Natural killer cell treated with Interleukin-12 subunit alpha and Interleukin-12 subunit beta and Interleukin-15 and Interleukin-18, amount 100 ng/mL, for 72 hours (primary cell): ENCODE measurements at regions not wholly inside any gene's neighbourhood (a gene's known extent, or its start where the extent isn't known, plus 50 kb on each side); places are given as distances from the start of the nearest gene placed in this dataset.

Experiments used
- ATAC-seq, 2 donors: fragments of 150-1000 bp; cut with Tn5 transposase in 1 of 2; sonication (Bioruptor Pico), chemical (Tn5 transposase) in 1 of 2; 2 replicates each; pipeline ENCODE4 v1.10.0; 2021
- DNase-seq: peaks from one replicate; pipeline ENCODE4 v3.0.0; 2022; ENCODE audit warnings: low spot score
- H3K27ac Mint-ChIP-seq, 2 donors: 1 replicate in 1 of 2; 2 replicates in 1 of 2; pipeline ENCODE4 v1.8.0; 2022; ENCODE audit warnings: mixed read lengths in 2 of 2, mild to moderate bottlenecking in 1 of 2, moderate library complexity in 1 of 2
- H3K27me3 Mint-ChIP-seq, 2 donors: 1 replicate in 1 of 2; 2 replicates in 1 of 2; pipeline ENCODE4 v1.8.0; 2022; ENCODE audit warnings: mixed read lengths in 2 of 2
- H3K36me3 Mint-ChIP-seq: one replicate; pipeline ENCODE4 v1.8.0; 2022; ENCODE audit warnings: mixed read lengths
- H3K4me1 Mint-ChIP-seq, 2 donors: 1 replicate in 1 of 2; 2 replicates in 1 of 2; pipeline ENCODE4 v1.8.0; 2022; ENCODE audit warnings: low read depth in 2 of 2, mixed read lengths in 2 of 2, mild to moderate bottlenecking in 1 of 2
- H3K4me3 Mint-ChIP-seq: one replicate; pipeline ENCODE4 v1.8.0; 2022; ENCODE audit warnings: mixed read lengths
- H3K9me3 Mint-ChIP-seq: 2 replicates; pipeline ENCODE4 v1.8.0; 2022; ENCODE audit warnings: mixed read lengths

DNA sequence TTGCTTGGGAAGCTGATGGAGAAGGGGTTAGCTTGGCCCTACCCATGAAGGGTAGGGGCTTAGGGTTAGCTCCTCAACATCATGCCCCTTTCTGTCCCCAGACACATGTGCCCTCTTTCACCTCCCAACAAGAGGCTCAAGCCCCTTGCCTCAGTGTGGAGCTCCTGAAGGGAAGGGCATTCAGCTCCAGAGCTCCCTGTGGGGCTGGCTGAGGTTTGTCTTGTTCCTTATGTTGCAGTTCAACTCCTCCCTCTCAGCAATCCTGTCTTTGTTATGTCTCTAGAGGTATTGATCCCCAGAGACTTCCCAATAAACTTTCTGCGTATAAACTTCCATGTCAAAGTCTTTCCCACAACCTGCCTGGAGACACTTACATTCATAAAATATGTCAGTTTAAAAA lies 252.2 kb upstream of the SP4 start:
- Mint-ChIP-seq H3K27ac (no peak overlapping the region), H3K36me3 (peaks cover 5% of the 10 kb centered on the region), H3K27me3 (peaks cover 16 to 33% of the 10 kb centered on the region in 2 donors), H3K4me1 (no peaks in the 10 kb centered on the region), H3K9me3 (no peaks in the 10 kb centered on the region), H3K4me3 (no peak overlapping the region)
- ATAC-seq = no peak
- DNase-seq = no peak

DNA sequence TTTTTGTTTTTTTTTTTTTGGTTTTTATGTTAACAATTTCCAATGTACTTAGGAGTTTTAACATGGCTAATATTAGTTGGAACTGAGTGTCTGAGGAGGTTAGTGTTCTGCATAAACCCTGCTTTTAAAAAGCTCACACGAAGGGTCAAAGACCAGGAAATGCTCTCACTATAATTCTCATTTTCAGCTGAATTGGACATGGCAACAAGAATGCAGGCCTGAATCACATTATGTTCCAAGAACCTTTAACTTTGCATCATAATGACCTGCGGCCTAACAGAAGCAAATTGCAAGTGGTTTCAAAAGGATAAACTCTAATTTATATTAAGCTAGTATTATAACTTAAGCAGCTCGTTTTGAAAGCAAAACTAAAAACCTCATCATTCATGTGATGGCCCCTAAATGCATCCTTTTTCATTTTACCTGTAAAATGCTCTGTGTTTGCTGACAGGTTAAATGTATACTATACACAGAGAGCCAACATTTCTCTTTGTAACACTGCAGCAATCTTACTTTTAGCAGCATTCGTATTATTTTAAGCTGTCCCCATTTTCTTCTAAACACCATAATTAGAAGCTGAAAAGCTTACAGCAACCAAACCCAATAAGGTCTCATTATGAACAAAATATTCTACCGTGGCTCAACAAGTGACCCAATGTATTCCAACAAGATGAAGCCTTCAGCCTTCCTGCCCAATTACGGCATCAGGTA lies 242.8 kb upstream of the SP4 start:
- DNase-seq (no peak), ATAC-seq (no peak)
- Mint-ChIP-seq H3K4me1 (no peaks in the 10 kb centered on the region), H3K9me3 (peaks cover 3% of the 10 kb centered on the region), H3K36me3 (peaks cover 4% of the 10 kb centered on the region), H3K27me3 (peaks cover 17 to 20% of the 10 kb centered on the region in 2 donors), H3K4me3 (no peak overlapping the region), H3K27ac (no peak overlapping the region)

- Mint-ChIP-seq H3K4me3 (no peak overlapping the region), H3K9me3 (peaks cover 3% of the 10 kb centered on the region), H3K27me3 (peaks cover 18 to 20% of the 10 kb centered on the region in 2 donors), H3K36me3 (peaks cover 4% of the 10 kb centered on the region), H3K4me1 (no peaks in the 10 kb centered on the region), H3K27ac (no peak overlapping the region)
- DNase-seq (no peak), ATAC-seq (no peak)
These were observed 242.1 kb upstream of the SP4 start for GRCh38 chr7:21185653-21186265.

DNA sequence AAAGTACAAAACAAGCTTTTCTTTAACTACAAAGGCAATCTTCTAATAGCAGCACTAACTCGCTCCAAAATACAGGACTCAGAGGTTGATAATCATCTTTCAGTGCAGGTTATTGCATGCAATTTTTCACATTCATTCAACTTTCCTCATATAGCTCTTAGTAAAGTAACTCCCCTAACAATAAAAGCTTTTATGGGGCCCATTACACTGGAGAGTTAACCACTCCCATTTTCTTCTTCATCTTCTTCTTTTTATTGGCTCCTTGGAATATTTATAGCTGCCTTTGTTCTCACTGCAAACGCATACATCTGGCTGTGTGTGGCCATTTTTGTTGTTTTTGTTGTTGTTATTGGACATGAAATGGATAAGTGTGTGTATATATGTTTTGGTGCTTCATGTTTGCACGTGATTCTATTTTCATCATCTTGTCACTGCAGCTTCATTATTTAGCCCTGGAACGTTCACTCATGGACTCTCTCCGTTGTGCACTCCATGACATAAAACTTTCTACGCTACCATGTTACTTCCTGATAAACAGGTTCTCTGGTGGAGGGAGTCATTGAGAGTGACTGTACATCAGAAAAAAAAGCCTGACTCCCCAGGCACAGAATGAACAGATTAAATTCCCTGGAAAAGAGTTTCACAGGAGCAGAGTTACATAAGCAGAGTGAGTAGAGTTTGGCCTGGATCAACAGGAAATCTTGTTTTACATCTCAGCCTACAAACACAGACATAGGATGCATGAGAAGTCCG lies 236.4 kb upstream of the SP4 start:
- H3K27me3 Mint-ChIP-seq = peaks cover 12% of the 10 kb centered on the region in 2 donors
- peaks cover 5 to 6% of the 10 kb centered on the region in 2 donors for H3K4me1 Mint-ChIP-seq
- H3K36me3 Mint-ChIP-seq = no peaks in the 10 kb centered on the region
- ATAC-seq = no peak
- H3K27ac Mint-ChIP-seq = no peak overlapping the region
- DNase-seq = no peak
- H3K4me3 Mint-ChIP-seq = no peak overlapping the region
- no peaks in the 10 kb centered on the region for H3K9me3 Mint-ChIP-seq

GRCh38 chr7:21192657-21193056 lies 235.2 kb upstream of the SP4 start:
- Mint-ChIP-seq H3K36me3 (no peaks in the 10 kb centered on the region), H3K4me1 (peaks cover 5 to 6% of the 10 kb centered on the region in 2 donors), H3K4me3 (no peak overlapping the region), H3K27me3 (peaks cover 14 to 20% of the 10 kb centered on the region in 2 donors), H3K9me3 (peaks cover 3% of the 10 kb centered on the region), H3K27ac (no peak overlapping the region)
- DNase-seq (no peak), ATAC-seq (no peak)

DNA sequence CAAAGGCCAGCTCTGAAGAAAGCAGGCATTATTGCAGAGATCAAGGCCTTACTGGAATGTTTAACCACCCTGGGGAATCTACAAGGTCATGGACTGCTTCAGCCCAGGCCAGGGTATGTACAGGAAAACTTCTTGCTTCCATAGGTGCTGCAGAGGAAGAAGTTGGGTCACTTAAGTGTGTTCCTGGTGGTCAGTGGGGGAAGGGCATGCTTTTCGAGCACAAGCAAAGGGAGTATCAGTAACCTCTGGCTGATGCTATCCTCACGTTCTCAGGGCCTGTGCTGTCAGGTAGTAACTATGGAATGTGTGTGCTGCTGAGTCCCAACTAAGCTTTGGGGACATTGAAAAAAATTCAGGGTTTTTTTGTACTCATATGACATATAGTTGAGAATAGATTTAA lies 234.0 kb upstream of the SP4 start:
- Mint-ChIP-seq H3K4me1 (peaks cover 5 to 6% of the 10 kb centered on the region in 2 donors), H3K27me3 (peaks cover 14 to 20% of the 10 kb centered on the region in 2 donors), H3K9me3 (peaks cover 3% of the 10 kb centered on the region), H3K27ac (no peak overlapping the region), H3K4me3 (no peak overlapping the region), H3K36me3 (no peaks in the 10 kb centered on the region)
- ATAC-seq (no peak), DNase-seq (no peak)

- DNase-seq (no peak), ATAC-seq (no peak)
- H3K4me3 Mint-ChIP-seq = no peak overlapping the region
- H3K36me3 Mint-ChIP-seq = no peaks in the 10 kb centered on the region
- H3K9me3 Mint-ChIP-seq = peaks cover 3% of the 10 kb centered on the region
- H3K27ac Mint-ChIP-seq = no peak overlapping the region
- H3K27me3 Mint-ChIP-seq = peaks cover 6 to 9% of the 10 kb centered on the region in 2 donors
- peaks cover 5 to 6% of the 10 kb centered on the region in 2 donors for H3K4me1 Mint-ChIP-seq
These were observed 232.9 kb upstream of the SP4 start for GRCh38 chr7:21194936-21195335.

DNA sequence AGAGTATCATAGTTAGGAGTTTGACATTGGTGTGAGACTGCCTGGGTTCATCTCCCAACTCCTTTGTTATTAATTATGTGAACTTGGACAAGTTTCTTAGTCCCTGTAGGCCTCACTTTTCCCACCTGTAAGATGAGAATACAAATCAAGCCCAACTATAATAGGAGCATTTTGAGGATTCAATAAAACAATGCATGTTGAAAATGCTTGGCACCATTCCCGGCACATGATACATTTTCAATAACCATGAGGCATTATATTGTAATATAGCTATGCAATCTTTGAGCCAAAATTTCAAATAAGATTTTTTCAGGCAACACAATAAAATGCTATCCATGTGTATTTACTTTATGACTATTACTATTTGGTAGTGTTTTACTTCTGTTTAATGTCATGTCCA lies 229.0 kb upstream of the SP4 start:
- Mint-ChIP-seq H3K36me3 (no peaks in the 10 kb centered on the region), H3K4me3 (no peak overlapping the region), H3K9me3 (peaks cover 3% of the 10 kb centered on the region), H3K27me3 (peaks cover 5 to 17% of the 10 kb centered on the region in 2 donors), H3K27ac (no peak overlapping the region), H3K4me1 (peaks cover 5 to 6% of the 10 kb centered on the region in 2 donors)
- DNase-seq (no peak), ATAC-seq (no peak)

- H3K4me3 Mint-ChIP-seq = no peak overlapping the region
- peaks cover 5 to 6% of the 10 kb centered on the region in 2 donors for H3K4me1 Mint-ChIP-seq
- no peaks in the 10 kb centered on the region for H3K36me3 Mint-ChIP-seq
- ATAC-seq (no peak), DNase-seq (no peak)
- peaks cover 11 to 28% of the 10 kb centered on the region in 2 donors for H3K27me3 Mint-ChIP-seq
- H3K27ac Mint-ChIP-seq = no peak overlapping the region
- peaks cover 3% of the 10 kb centered on the region for H3K9me3 Mint-ChIP-seq
These were observed 227.4 kb upstream of the SP4 start for GRCh38 chr7:21200503-21200902.

DNA sequence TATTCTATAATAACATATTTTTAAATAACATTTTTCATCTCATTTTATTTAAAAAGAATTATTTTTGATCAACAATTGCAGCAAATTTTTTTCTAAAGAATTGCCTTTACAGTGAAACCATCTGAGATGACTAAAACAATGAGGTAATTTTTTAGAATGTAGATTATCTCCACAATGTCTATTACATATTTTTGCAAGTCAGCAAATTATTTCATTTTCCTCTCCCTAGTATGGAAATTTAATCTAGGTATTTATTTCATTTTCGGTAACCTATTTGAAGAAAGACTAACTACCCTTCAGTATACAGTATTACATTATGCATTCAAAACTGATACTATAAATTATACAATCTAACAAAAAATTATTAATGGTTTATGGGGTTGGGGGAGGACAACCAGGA lies 213.2 kb upstream of the SP4 start:
- ATAC-seq (no peak), DNase-seq (no peak)
- no peaks in the 10 kb centered on the region for H3K36me3 Mint-ChIP-seq
- H3K9me3 Mint-ChIP-seq = no peaks in the 10 kb centered on the region
- H3K4me1 Mint-ChIP-seq = no peaks in the 10 kb centered on the region
- no peak overlapping the region for H3K4me3 Mint-ChIP-seq
- H3K27ac Mint-ChIP-seq = no peak overlapping the region
- H3K27me3 Mint-ChIP-seq = peaks cover 16 to 17% of the 10 kb centered on the region in 2 donors

- H3K36me3 Mint-ChIP-seq = no peaks in the 10 kb centered on the region
- no peaks in the 10 kb centered on the region for H3K9me3 Mint-ChIP-seq
- no peak overlapping the region for H3K27ac Mint-ChIP-seq
- ATAC-seq (peak in 1 of 2 donors; percentile 48), DNase-seq (no peak)
- no peaks in the 10 kb centered on the region for H3K4me1 Mint-ChIP-seq
- H3K27me3 Mint-ChIP-seq = peaks cover 11% of the 10 kb centered on the region in 2 donors
- no peak overlapping the region for H3K4me3 Mint-ChIP-seq
These were observed 212.6 kb upstream of the SP4 start for GRCh38 chr7:21215307-21215706.

DNA sequence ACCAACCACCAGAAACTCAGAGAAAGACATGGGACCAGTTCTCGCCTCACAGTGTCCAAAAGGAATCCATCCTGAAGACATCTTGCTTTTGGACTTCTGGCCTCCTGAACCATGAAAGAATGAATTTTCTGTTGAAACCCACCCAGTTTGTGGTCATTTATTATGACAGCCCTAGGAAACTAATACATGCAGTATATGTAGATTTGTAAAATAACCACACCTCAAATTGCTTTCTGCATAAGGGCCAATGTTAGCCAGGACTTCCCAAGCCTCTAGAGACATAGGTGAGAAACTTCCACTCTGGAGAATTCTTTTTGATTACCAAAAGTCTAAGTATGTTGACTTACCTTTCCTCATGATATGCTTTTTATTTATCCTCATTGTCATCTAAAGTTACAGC lies 210.5 kb upstream of the SP4 start:
- DNase-seq = no peak
- Mint-ChIP-seq H3K27ac (no peak overlapping the region), H3K36me3 (no peaks in the 10 kb centered on the region), H3K27me3 (peaks cover 0 to 5% of the 10 kb centered on the region in 2 donors), H3K4me1 (no peaks in the 10 kb centered on the region), H3K9me3 (no peaks in the 10 kb centered on the region), H3K4me3 (no peak overlapping the region)
- ATAC-seq = no peak

- H3K27me3 Mint-ChIP-seq = peaks cover under 1 to 5% of the 10 kb centered on the region in 2 donors
- H3K4me1 Mint-ChIP-seq = no peaks in the 10 kb centered on the region
- no peaks in the 10 kb centered on the region for H3K36me3 Mint-ChIP-seq
- no peak overlapping the region for H3K4me3 Mint-ChIP-seq
- ATAC-seq (no peak), DNase-seq (no peak)
- no peak overlapping the region for H3K27ac Mint-ChIP-seq
- no peaks in the 10 kb centered on the region for H3K9me3 Mint-ChIP-seq
These were observed 209.7 kb upstream of the SP4 start for GRCh38 chr7:21218155-21218554.

DNA sequence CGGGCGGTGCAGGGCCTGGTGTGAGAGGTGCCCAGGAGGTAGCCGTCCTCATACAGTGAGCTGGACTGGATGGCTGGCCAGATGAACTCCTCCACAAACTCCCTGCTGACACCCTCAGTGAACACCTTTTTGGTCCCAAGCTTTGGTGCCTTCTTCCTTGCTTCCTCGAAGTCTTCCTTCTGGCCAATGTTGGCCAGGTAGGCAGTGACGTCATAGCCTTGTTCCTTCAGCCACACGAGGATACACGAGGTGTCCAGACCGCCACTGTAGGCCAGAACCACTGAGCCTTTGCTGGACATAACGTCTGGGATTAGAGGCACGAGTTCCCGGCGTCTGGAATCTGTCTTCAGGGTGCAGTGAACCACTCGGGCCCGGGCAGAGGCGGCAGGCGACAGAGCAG lies 206.8 kb upstream of the SP4 start:
- no peak for DNase-seq
- ATAC-seq = no peak
- Mint-ChIP-seq H3K27ac (no peak overlapping the region), H3K36me3 (no peaks in the 10 kb centered on the region), H3K4me1 (peaks cover 0 to 2% of the 10 kb centered on the region in 2 donors), H3K9me3 (no peaks in the 10 kb centered on the region), H3K27me3 (peaks cover 7 to 8% of the 10 kb centered on the region in 2 donors), H3K4me3 (no peak overlapping the region)
